H9 (cell line): ENCODE measurements at regions not wholly inside any gene's neighbourhood (a gene's known extent, or its start where the extent isn't known, plus 50 kb on each side); places are given as distances from the start of the nearest gene placed in this dataset.

Source experiments
- DNase-seq: peaks from one replicate; pipeline ENCODE4 v3.0.0-alpha.2; 2017
- H2AFZ ChIP-seq: one replicate; pipeline ENCODE4 v1.6.1; 2013; ENCODE audit warnings: mild to moderate bottlenecking, low read length, control low read depth, moderate library complexity
- H2AK5ac ChIP-seq: 2 replicates; pipeline ENCODE4 v1.6.1; 2013; ENCODE audit warnings: low read length, control low read depth, mixed read lengths; ENCODE audit not compliant: insufficient read length
- H2BK120ac ChIP-seq: one replicate; pipeline ENCODE4 v1.6.1; 2013; ENCODE audit warnings: low read depth, mild to moderate bottlenecking, low read length, control low read depth, inconsistent platforms; ENCODE audit not compliant: poor library complexity, severe bottlenecking
- H2BK12ac ChIP-seq: 2 replicates; pipeline ENCODE4 v1.6.1; 2013; ENCODE audit warnings: low read length, control low read depth, mixed read lengths, low read depth; ENCODE audit not compliant: insufficient read length
- H2BK15ac ChIP-seq: 2 replicates; pipeline ENCODE4 v1.6.1; 2013; ENCODE audit warnings: low read depth, low read length, control low read depth
- H2BK20ac ChIP-seq: one replicate; pipeline ENCODE4 v1.6.1; 2013; ENCODE audit warnings: low read depth, mild to moderate bottlenecking, low read length, control low read depth, inconsistent platforms; ENCODE audit not compliant: poor library complexity, severe bottlenecking
- H2BK5ac ChIP-seq: 2 replicates; pipeline ENCODE4 v1.6.1; 2013; ENCODE audit warnings: low read length, control low read depth, mixed read lengths; ENCODE audit not compliant: insufficient read length
- H3K14ac ChIP-seq: 2 replicates; pipeline ENCODE4 v1.6.1; 2013; ENCODE audit warnings: low read length, control low read depth; ENCODE audit not compliant: insufficient read depth
- H3K18ac ChIP-seq: 2 replicates; pipeline ENCODE4 v1.6.1; 2013; ENCODE audit warnings: low read depth, mild to moderate bottlenecking, mixed read lengths, low read length, control low read depth; ENCODE audit not compliant: insufficient read length
- H3K23ac ChIP-seq: 2 replicates; pipeline ENCODE4 v1.6.1; 2013; ENCODE audit warnings: low read length, control low read depth, mixed read lengths, low read depth; ENCODE audit not compliant: insufficient read length
- H3K23me2 ChIP-seq: 2 replicates; pipeline ENCODE4 v1.6.1; 2013; ENCODE audit warnings: low read depth, mild to moderate bottlenecking, mixed read lengths, low read length, control low read depth; ENCODE audit not compliant: insufficient read length, poor library complexity, severe bottlenecking
- H3K27ac ChIP-seq: 2 replicates; pipeline ENCODE4 v1.5.1; 2013; ENCODE audit warnings: low read length, control low read depth, mixed read lengths, low read depth; ENCODE audit not compliant: insufficient read length
- H3K27me3 ChIP-seq: 2 replicates; pipeline ENCODE4 v1.6.1; 2013; ENCODE audit warnings: low read length, control low read depth, inconsistent platforms; ENCODE audit not compliant: insufficient read depth
- H3K4ac ChIP-seq: 2 replicates; pipeline ENCODE4 v1.6.1; 2013; ENCODE audit warnings: low read depth, mild to moderate bottlenecking, control low read depth, inconsistent platforms, low read length, moderate library complexity
- H3K4me1 ChIP-seq: 2 replicates; pipeline ENCODE4 v1.6.1; 2013; ENCODE audit warnings: low read length, control low read depth, inconsistent platforms; ENCODE audit not compliant: insufficient read depth
- H3K4me2 ChIP-seq: 2 replicates; pipeline ENCODE4 v1.6.1; 2013; ENCODE audit warnings: low read length, control low read depth, mixed read lengths; ENCODE audit not compliant: insufficient read length, insufficient read depth
- H3K56ac ChIP-seq: 2 replicates; pipeline ENCODE4 v1.6.1; 2013; ENCODE audit warnings: low read depth, mild to moderate bottlenecking, mixed read lengths, low read length, control low read depth; ENCODE audit not compliant: insufficient read length
- H3K79me1 ChIP-seq: 2 replicates; pipeline ENCODE4 v1.6.1; 2013; ENCODE audit warnings: low read depth, mild to moderate bottlenecking, moderate library complexity, low read length, control low read depth, inconsistent platforms; ENCODE audit not compliant: insufficient read depth, poor library complexity, severe bottlenecking
- H3K79me2 ChIP-seq: 2 replicates; pipeline ENCODE4 v1.6.1; 2013; ENCODE audit warnings: low read length, control low read depth, inconsistent platforms; ENCODE audit not compliant: insufficient read depth
- H3K9ac ChIP-seq: 2 replicates; pipeline ENCODE4 v1.6.1; 2013; ENCODE audit warnings: low read length, control low read depth, mixed read lengths; ENCODE audit not compliant: insufficient read length; ENCODE audit errors: extremely low read depth
- H3K9me3 ChIP-seq: one replicate; pipeline ENCODE4 v1.6.1; 2013; ENCODE audit warnings: low read depth, low read length, inconsistent platforms; ENCODE audit not compliant: control insufficient read depth
- H3T11ph ChIP-seq: one replicate; pipeline ENCODE4 v1.6.1; 2013; ENCODE audit warnings: mild to moderate bottlenecking, low read length, control low read depth, inconsistent platforms
- H4K20me1 ChIP-seq: one replicate; pipeline ENCODE4 v1.6.1; 2013; ENCODE audit not compliant: control insufficient read depth, insufficient read length, insufficient read depth
- H4K5ac ChIP-seq: 2 replicates; pipeline ENCODE4 v1.6.1; 2013; ENCODE audit warnings: low read depth, mild to moderate bottlenecking, mixed read lengths, low read length, control low read depth; ENCODE audit not compliant: insufficient read length
- H4K8ac ChIP-seq: replicated peaks from 2 replicates; pipeline ENCODE4 v1.6.1; 2013; ENCODE audit warnings: low read length, control low read depth, mixed read lengths, low read depth; ENCODE audit not compliant: insufficient read length
- H4K91ac ChIP-seq: 2 replicates; pipeline ENCODE4 v1.6.1; 2013; ENCODE audit warnings: low read depth, mild to moderate bottlenecking, moderate library complexity, mixed read lengths, low read length, control low read depth; ENCODE audit not compliant: insufficient read length
- H3K27ac Mint-ChIP-seq, 3 experiments: 2 replicates in 2 of 3; 3 replicates in 1 of 3; pipeline ENCODE4 v1.8.0; 2020 to 2021; ENCODE audit warnings: mixed read lengths in 3 of 3, mild to moderate bottlenecking in 1 of 3, moderate library complexity in 1 of 3
- H3K27me3 Mint-ChIP-seq: 2 replicates; pipeline ENCODE4 v1.8.0; 2021; ENCODE audit warnings: low read depth, mild to moderate bottlenecking, moderate library complexity, mixed read lengths
- H3K36me3 Mint-ChIP-seq, 3 experiments: 2 replicates in 2 of 3; 3 replicates in 1 of 3; pipeline ENCODE4 v1.8.0; 2020 to 2021; ENCODE audit warnings: low read depth in 3 of 3, mixed read lengths in 3 of 3; ENCODE audit not compliant: insufficient read depth in 1 of 3
- H3K4me1 Mint-ChIP-seq, 2 experiments: 2 replicates each; pipeline ENCODE4 v1.8.0; 2020; ENCODE audit warnings: mixed read lengths in 2 of 2
- H3K4me3 Mint-ChIP-seq, 2 experiments: 2 replicates in 1 of 2; 3 replicates in 1 of 2; pipeline ENCODE4 v1.8.0; 2020 to 2021; ENCODE audit warnings: mild to moderate bottlenecking in 2 of 2, mixed read lengths in 2 of 2, moderate library complexity in 1 of 2
- H3K9me3 Mint-ChIP-seq, 2 experiments: 2 replicates in 1 of 2; 3 replicates in 1 of 2; pipeline ENCODE4 v1.8.0; 2020; ENCODE audit warnings: mild to moderate bottlenecking in 2 of 2, mixed read lengths in 2 of 2, moderate library complexity in 1 of 2
- WGBS: extraction: QIAGEN DNeasy Blood & Tissue Kit; methylation state at CpG from one replicate; pipeline ENCODE4 v1.1.7; 2013; ENCODE audit warnings: missing lambda C conversion rate, low lambda C conversion rate, mixed read lengths; ENCODE audit not compliant: insufficient read length; ENCODE audit errors: extremely low coverage; 5-methylcytosine and 5-hydroxymethylcytosine counted together
- TF ChIP-seq, protein P1 (sequence below): fragments of 200-600 bp; sonication (generic); conservative IDR thresholded peaks from 3 replicates; pipeline ENCODE4 v1.8.0; 2021; ENCODE audit warnings: antibody characterized with exemption, mild to moderate bottlenecking

DNA sequence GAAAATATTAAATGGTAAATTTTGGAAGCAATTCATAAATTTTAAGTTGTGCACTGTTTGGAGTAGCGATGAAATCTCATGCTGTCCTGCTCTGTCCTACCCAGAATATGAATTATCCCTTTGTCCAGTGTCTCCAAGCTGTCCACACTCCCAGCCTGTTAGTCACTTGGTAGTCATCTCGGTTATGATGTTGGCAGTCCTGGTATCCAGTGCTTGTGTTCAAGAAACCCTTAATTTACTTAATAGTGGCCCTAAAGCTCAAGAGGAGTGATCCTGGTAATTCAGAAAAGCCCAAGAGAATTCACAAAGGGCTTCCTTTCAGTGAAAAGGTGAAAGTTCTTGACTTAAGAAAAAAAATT lies 71.8 kb upstream of the STAM2 start:
- Histone ChIP-seq H3K4me2 (no peak overlapping the region), H2BK20ac (no peak overlapping the region), H3K23ac (no peak overlapping the region), H2AFZ (no peak overlapping the region), H4K20me1 (no peaks in the 10 kb centered on the region), H3K9ac (no peak overlapping the region), H3K18ac (no peak overlapping the region), H3T11ph (no peak overlapping the region), H3K4ac (no peak overlapping the region), H3K9me3 (no peaks in the 10 kb centered on the region), H3K4me1 (no peaks in the 10 kb centered on the region), H4K5ac (no peak overlapping the region), H2AK5ac (no peak overlapping the region), H3K23me2 (no peaks in the 10 kb centered on the region), H2BK5ac (no peak overlapping the region), H3K79me1 (no peaks in the 10 kb centered on the region), H3K27me3 (no peaks in the 10 kb centered on the region), H3K79me2 (no peaks in the 10 kb centered on the region), H2BK120ac (no peak overlapping the region), H2BK15ac (no peak overlapping the region), H2BK12ac (no peak overlapping the region), H3K27ac (no peak overlapping the region), H4K91ac (no peak overlapping the region), H4K8ac (no peak overlapping the region), H3K56ac (no peak overlapping the region), H3K14ac (no peak overlapping the region)
- Mint-ChIP-seq H3K4me1 (peaks cover 3 to 6% of the 10 kb centered on the region in 2 experiments), H3K27ac (no peak overlapping the region), H3K27me3 (peaks cover 4% of the 10 kb centered on the region; the same call in 1 of the 2 replicates), H3K4me3 (no peak overlapping the region), H3K36me3 (no peaks in the 10 kb centered on the region), H3K9me3 (no peaks in the 10 kb centered on the region; a peak in 1 of 5 replicates)
- no peak for DNase-seq
- no CpG with 5 or more reads among the region's 2 CpGs for WGBS
- TF ChIP-seq, protein P1, sequence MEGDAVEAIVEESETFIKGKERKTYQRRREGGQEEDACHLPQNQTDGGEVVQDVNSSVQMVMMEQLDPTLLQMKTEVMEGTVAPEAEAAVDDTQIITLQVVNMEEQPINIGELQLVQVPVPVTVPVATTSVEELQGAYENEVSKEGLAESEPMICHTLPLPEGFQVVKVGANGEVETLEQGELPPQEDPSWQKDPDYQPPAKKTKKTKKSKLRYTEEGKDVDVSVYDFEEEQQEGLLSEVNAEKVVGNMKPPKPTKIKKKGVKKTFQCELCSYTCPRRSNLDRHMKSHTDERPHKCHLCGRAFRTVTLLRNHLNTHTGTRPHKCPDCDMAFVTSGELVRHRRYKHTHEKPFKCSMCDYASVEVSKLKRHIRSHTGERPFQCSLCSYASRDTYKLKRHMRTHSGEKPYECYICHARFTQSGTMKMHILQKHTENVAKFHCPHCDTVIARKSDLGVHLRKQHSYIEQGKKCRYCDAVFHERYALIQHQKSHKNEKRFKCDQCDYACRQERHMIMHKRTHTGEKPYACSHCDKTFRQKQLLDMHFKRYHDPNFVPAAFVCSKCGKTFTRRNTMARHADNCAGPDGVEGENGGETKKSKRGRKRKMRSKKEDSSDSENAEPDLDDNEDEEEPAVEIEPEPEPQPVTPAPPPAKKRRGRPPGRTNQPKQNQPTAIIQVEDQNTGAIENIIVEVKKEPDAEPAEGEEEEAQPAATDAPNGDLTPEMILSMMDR, result no peak
